Cardiac muscle cell (in vitro differentiated cells and primary cell): ENCODE measurements at regions not wholly inside any gene's neighbourhood (a gene's known extent, or its start where the extent isn't known, plus 50 kb on each side); places are given as distances from the start of the nearest gene placed in this dataset.

Experiments
- DNase-seq, 2 donors: peaks; one replicate each; pipeline versions ENCODE4 v3.0.0 to v3.0.0-alpha.2; 2010 to 2017; ENCODE audit warnings: low read depth in 1 of 2, low spot score in 1 of 2
- H3K27ac ChIP-seq: fragments of 200-600 bp; sonication (generic); 2 replicates; pipeline ENCODE4 v1.5.1; 2016
- H3K27me3 ChIP-seq: fragments of 200-600 bp; sonication (generic); 2 replicates; pipeline ENCODE4 v1.6.0; 2016; ENCODE audit warnings: control low read depth
- H3K36me3 ChIP-seq: fragments of 200-600 bp; sonication (generic); 2 replicates; pipeline ENCODE4 v1.5.1; 2016; ENCODE audit warnings: control low read depth
- H3K4me1 ChIP-seq: fragments of 200-600 bp; sonication (generic); 2 replicates; pipeline ENCODE4 v1.8.1; 2017; ENCODE audit warnings: low read depth, mild to moderate bottlenecking, mixed run types
- H3K4me3 ChIP-seq: fragments of 200-600 bp; sonication (generic); 2 replicates; pipeline ENCODE4 v1.5.1; 2016; ENCODE audit warnings: mild to moderate bottlenecking
- H3K9me3 ChIP-seq: fragments of 200-600 bp; sonication (generic); 2 replicates; pipeline ENCODE4 v1.5.1; 2017; ENCODE audit warnings: low read depth, mild to moderate bottlenecking, control low read depth
- TF ChIP-seq, protein P1 (sequence below): IDR thresholded peaks from 2 replicates; pipeline ENCODE4 v1.5.1; 2012; ENCODE audit warnings: low read depth, mild to moderate bottlenecking, low read length

DNA sequence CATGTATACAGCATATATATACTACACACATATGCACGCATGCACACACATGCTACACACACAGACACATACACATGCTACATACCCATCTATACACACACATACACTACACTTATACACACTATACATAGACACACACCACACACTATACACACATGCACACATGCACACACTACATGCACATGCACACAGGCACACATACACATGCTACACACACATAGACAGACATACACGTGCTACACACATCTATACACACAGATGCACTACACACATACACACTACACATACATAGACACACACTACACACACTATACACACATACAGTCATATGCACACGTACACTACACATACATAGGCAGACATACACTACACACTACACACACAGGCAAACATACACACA, 51.2 kb upstream of the PRR20G start:
- TF ChIP-seq, protein P1, sequence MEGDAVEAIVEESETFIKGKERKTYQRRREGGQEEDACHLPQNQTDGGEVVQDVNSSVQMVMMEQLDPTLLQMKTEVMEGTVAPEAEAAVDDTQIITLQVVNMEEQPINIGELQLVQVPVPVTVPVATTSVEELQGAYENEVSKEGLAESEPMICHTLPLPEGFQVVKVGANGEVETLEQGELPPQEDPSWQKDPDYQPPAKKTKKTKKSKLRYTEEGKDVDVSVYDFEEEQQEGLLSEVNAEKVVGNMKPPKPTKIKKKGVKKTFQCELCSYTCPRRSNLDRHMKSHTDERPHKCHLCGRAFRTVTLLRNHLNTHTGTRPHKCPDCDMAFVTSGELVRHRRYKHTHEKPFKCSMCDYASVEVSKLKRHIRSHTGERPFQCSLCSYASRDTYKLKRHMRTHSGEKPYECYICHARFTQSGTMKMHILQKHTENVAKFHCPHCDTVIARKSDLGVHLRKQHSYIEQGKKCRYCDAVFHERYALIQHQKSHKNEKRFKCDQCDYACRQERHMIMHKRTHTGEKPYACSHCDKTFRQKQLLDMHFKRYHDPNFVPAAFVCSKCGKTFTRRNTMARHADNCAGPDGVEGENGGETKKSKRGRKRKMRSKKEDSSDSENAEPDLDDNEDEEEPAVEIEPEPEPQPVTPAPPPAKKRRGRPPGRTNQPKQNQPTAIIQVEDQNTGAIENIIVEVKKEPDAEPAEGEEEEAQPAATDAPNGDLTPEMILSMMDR = no peak
- H3K27ac ChIP-seq = no peak overlapping the region
- H3K4me1 ChIP-seq = no peaks in the 10 kb centered on the region
- H3K27me3 ChIP-seq = peaks cover 53% of the 10 kb centered on the region
- DNase-seq = no peak
- no peak overlapping the region for H3K4me3 ChIP-seq
- H3K9me3 ChIP-seq = no peaks in the 10 kb centered on the region
- H3K36me3 ChIP-seq = no peaks in the 10 kb centered on the region

DNA sequence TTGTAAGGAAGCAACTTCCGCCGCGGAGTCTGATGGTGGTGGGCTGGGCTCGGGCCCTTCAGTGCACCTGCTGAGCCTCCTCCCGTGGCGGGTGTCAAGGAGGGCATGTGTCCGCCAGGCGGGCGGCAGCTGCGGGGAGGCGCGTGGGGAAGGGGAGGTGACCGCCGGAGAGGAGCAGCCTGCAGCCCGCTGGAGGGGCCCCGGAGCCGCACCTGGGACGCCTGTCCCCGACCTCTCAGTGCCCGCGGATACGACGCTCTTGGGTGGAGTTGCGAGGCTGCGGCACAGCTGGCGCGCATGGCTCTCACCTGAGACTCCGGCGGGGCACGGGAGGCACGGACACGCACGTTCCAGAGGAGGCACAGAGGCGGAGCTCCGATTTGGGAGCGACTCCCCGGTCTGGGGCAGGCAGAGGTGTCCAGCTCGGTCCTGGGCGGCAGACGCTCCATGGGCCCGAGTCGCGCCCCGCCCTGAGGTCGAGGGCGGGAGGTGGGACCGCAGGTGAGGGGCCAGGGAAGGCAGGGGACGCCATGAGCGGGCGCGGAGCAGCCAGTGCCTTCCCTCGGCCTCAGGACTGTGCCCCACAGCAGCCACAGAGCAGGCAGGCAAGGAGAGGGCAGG, 50.2 kb upstream of the PRR20G start:
- no peaks in the 10 kb centered on the region for H3K9me3 ChIP-seq
- no peaks in the 10 kb centered on the region for H3K4me1 ChIP-seq
- peaks cover 53% of the 10 kb centered on the region for H3K27me3 ChIP-seq
- DNase-seq = no peak
- TF ChIP-seq, protein P1 = no peak
- H3K4me3 ChIP-seq = no peak overlapping the region
- H3K36me3 ChIP-seq = no peaks in the 10 kb centered on the region
- H3K27ac ChIP-seq = no peak overlapping the region
